ENCODE measurements at regions not wholly inside any gene's neighbourhood (a gene's known extent, or its start where the extent isn't known, plus 50 kb on each side); places are given as distances from the start of the nearest gene placed in this dataset.

- TF ChIP-seq, protein P1, sequence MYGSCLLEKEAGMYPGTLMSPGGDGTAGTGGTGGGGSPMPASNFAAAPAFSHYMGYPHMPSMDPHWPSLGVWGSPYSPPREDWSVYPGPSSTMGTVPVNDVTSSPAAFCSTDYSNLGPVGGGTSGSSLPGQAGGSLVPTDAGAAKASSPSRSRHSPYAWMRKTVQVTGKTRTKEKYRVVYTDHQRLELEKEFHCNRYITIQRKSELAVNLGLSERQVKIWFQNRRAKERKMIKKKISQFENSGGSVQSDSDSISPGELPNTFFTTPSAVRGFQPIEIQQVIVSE (CRISPR knock-in tag; IDR thresholded peaks at IDR 0.05; ENCODE audit: borderline replicate concordance): no peak
- TF ChIP-seq TCF7 (CRISPR knock-in tag; IDR thresholded peaks at IDR 0.05; ENCODE audit: low read depth) (no peak), FOXP1 (CRISPR knock-in tag; IDR thresholded peaks at IDR 0.05; ENCODE audit: borderline replicate concordance) (no peak), KAT7 (CRISPR knock-in tag; IDR thresholded peaks at IDR 0.05; ENCODE audit: borderline replicate concordance) (no peak), GRHL2 (CRISPR knock-in tag; IDR thresholded peaks at IDR 0.05; ENCODE audit: insufficient replicate concordance, severe bottlenecking) (no peak)
- TF ChIP-seq, protein P2, sequence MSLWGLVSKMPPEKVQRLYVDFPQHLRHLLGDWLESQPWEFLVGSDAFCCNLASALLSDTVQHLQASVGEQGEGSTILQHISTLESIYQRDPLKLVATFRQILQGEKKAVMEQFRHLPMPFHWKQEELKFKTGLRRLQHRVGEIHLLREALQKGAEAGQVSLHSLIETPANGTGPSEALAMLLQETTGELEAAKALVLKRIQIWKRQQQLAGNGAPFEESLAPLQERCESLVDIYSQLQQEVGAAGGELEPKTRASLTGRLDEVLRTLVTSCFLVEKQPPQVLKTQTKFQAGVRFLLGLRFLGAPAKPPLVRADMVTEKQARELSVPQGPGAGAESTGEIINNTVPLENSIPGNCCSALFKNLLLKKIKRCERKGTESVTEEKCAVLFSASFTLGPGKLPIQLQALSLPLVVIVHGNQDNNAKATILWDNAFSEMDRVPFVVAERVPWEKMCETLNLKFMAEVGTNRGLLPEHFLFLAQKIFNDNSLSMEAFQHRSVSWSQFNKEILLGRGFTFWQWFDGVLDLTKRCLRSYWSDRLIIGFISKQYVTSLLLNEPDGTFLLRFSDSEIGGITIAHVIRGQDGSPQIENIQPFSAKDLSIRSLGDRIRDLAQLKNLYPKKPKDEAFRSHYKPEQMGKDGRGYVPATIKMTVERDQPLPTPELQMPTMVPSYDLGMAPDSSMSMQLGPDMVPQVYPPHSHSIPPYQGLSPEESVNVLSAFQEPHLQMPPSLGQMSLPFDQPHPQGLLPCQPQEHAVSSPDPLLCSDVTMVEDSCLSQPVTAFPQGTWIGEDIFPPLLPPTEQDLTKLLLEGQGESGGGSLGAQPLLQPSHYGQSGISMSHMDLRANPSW (CRISPR knock-in tag; conservative IDR thresholded peaks at IDR 0.05; ENCODE audit: low read depth): no peak
Observed at GRCh38 chr19:27997069-27997468, 1215.9 kb downstream of the UQCRFS1 start (continued).

DNA sequence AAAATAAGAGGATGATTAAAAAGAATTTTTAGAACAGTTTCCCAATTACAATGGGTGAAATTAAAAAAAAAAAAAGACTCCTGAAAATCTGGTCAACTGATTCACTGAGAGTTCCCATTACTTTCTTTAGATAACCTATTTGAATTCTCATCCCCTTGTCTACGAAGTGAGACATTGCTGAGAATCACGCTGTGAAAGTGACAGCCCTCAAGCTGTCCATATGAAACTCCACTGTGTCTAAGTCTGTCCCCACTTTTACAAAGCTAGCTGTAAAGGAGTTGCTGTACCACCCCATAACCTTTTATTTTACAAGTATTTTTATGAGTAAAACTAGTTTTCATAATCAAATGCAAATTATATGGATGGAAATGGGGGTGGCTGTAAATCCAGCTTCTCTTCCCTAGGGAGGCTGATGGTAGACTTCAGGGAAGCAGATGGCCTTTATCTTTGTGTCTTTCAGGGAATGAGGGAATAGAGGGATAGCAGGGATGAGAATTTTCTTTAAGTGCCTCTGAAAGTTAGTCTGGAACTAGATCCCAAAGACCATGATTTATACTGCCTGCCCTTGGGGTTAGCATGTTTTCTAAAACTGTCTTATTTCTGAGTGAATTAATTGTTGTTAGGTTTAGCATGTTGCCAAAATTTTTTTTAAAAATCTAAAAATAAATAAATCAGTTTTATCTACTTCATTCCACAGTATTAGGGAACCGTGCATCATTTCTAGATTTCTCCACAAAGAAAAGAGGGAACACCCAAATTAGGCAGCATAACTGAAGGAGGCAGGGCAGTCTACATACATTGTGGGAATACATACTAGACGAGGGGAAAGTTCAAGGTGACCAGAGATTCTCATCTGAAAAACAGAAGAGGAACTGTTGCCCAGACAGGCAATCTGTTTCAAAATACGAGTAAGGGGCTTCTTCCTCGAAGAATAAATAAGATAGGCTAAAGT is 1219.1 kb downstream of the UQCRFS1 start:
- ATAC-seq (no peak), DNase-seq (ENCODE audit: low spot score) (no peak)
- ChIA-PET CTCF (no interaction called here), POLR2A (no interaction called here)
- Mint-ChIP-seq H3K4me1 (0 out of 2 replicates have a peak, but pooled peaks cover 3% of the 10 kb centered on the region), H3K36me3 (no peaks in the 10 kb centered on the region), H3K27ac (no peak overlapping the region), H3K27me3 (ENCODE audit: low read depth) (no peaks in the 10 kb centered on the region; the same call in 1 of the 2 replicates), H3K4me3 (no peak overlapping the region), H3K9me3 (peaks cover 8% of the 10 kb centered on the region)
- no peak for TF ChIP-seq ZNF423 (CRISPR knock-in tag; IDR thresholded peaks at IDR 0.05)
- no peak for TF ChIP-seq PREB (CRISPR knock-in tag; IDR thresholded peaks at IDR 0.05; ENCODE audit: borderline replicate concordance)
- TF ChIP-seq ZNF512 (CRISPR knock-in tag; IDR thresholded peaks at IDR 0.05; ENCODE audit: borderline replicate concordance): no peak
- no peak for TF ChIP-seq ZSCAN18 (CRISPR knock-in tag; IDR thresholded peaks at IDR 0.05)
- TF ChIP-seq, protein P3, sequence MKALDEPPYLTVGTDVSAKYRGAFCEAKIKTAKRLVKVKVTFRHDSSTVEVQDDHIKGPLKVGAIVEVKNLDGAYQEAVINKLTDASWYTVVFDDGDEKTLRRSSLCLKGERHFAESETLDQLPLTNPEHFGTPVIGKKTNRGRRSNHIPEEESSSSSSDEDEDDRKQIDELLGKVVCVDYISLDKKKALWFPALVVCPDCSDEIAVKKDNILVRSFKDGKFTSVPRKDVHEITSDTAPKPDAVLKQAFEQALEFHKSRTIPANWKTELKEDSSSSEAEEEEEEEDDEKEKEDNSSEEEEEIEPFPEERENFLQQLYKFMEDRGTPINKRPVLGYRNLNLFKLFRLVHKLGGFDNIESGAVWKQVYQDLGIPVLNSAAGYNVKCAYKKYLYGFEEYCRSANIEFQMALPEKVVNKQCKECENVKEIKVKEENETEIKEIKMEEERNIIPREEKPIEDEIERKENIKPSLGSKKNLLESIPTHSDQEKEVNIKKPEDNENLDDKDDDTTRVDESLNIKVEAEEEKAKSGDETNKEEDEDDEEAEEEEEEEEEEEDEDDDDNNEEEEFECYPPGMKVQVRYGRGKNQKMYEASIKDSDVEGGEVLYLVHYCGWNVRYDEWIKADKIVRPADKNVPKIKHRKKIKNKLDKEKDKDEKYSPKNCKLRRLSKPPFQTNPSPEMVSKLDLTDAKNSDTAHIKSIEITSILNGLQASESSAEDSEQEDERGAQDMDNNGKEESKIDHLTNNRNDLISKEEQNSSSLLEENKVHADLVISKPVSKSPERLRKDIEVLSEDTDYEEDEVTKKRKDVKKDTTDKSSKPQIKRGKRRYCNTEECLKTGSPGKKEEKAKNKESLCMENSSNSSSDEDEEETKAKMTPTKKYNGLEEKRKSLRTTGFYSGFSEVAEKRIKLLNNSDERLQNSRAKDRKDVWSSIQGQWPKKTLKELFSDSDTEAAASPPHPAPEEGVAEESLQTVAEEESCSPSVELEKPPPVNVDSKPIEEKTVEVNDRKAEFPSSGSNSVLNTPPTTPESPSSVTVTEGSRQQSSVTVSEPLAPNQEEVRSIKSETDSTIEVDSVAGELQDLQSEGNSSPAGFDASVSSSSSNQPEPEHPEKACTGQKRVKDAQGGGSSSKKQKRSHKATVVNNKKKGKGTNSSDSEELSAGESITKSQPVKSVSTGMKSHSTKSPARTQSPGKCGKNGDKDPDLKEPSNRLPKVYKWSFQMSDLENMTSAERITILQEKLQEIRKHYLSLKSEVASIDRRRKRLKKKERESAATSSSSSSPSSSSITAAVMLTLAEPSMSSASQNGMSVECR (CRISPR knock-in tag; IDR thresholded peaks at IDR 0.05; ENCODE audit: borderline replicate concordance): no peak
- TF ChIP-seq NFYB (CRISPR knock-in tag; conservative IDR thresholded peaks at IDR 0.05; ENCODE audit: low read depth): no peak
- no peak for TF ChIP-seq ZNF671 (CRISPR knock-in tag; IDR thresholded peaks at IDR 0.05)
- TF ChIP-seq USF1 (CRISPR knock-in tag; IDR thresholded peaks at IDR 0.05): no peak
- no peak for TF ChIP-seq NR1H2 (CRISPR knock-in tag; IDR thresholded peaks at IDR 0.05)
- no peak for TF ChIP-seq ZNF425 (CRISPR knock-in tag; conservative IDR thresholded peaks at IDR 0.05)
- no peak for TF ChIP-seq MXD4 (CRISPR knock-in tag; IDR thresholded peaks at IDR 0.05; ENCODE audit: borderline replicate concordance)

Measured in WTC11 (cell line).